ENCODE measurements at regions not wholly inside any gene's neighbourhood (a gene's known extent, or its start where the extent isn't known, plus 50 kb on each side); places are given as distances from the start of the nearest gene placed in this dataset.

- DNase-seq (no peak), ATAC-seq (no peak)
- H3K9me3 Mint-ChIP-seq, result no peaks in the 10 kb centered on the region
- H3K27me3 Mint-ChIP-seq, result peaks cover 12% of the 10 kb centered on the region
- peaks cover 5% of the 10 kb centered on the region for H3K4me1 Mint-ChIP-seq
- H3K27ac Mint-ChIP-seq, result peak overlapping the region in 1 of 2 donors; percentile 4
- H3K4me3 Mint-ChIP-seq, result no peak overlapping the region
Observed at GRCh38 chr15:88752951-88753350, 50.3 kb upstream of the ACAN start.

Measured in stimulated activated naive CD8-positive, alpha-beta T cell treated with anti-CD3 and anti-CD28 coated beads, Interleukin-15, amount 100 ng/mL, for 72 hours (primary cell).